Right lobe of liver (tissue), 4 donors: ENCODE measurements at regions not wholly inside any gene's neighbourhood (a gene's known extent, or its start where the extent isn't known, plus 50 kb on each side); places are given as distances from the start of the nearest gene placed in this dataset.

ENCODE experiments used
- POLR2A ChIP-seq: fragments of 450-650 bp; IDR thresholded peaks from one replicate; pipeline ENCODE4 v1.6.1; 2017; ENCODE audit warnings: antibody characterized with exemption, mild to moderate bottlenecking
- TF ChIP-seq, protein P1 (sequence below), 4 donors: fragments of 200-600 bp in 3 of 4; fragments of 450-650 bp in 1 of 4; IDR thresholded peaks; one replicate each; pipeline versions ENCODE4 v1.5.1 to v1.8.0; 2016 to 2022; ENCODE audit warnings: antibody characterized with exemption in 4 of 4, mild to moderate bottlenecking in 2 of 4
- donor health status: DM: no; HTN: no; CAD: no.
- donor health status: DM: no; HTN: no; CAD: no.
- donor health status: DM: no; HTN: yes; CAD: no.

DNA sequence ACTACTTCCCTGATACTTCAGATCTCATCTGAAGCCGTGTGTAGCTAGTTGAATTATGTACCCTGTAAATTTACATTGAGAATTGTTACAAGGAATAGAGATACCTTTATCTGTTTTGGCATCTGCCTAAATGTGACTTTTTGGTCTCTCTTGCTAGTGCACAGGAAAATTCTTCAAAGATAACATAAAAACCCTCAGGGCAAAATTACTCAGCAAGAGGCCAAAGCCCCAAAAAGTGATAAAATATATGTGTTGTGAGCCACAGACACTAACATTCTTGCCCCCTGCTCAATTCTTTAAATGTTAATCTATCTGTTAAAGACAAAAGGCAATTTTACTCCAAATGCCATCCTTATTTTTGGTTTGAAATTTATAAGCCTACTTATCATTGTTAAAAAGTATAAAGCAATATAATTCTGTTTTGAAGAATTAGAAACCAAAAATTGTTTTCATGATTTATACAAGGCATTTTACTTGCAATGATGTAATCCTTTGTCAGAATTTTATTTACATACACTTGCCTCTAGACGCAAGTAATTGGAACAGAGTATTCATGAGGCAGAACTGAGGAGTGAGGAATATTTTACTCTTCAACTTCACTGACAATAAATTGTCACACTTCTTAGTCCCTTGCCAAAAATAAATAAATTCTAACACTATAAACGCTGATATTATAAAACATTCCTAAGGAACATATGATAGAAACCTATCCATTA lies 186.2 kb downstream of the EPM2A start:
- TF ChIP-seq, protein P1, sequence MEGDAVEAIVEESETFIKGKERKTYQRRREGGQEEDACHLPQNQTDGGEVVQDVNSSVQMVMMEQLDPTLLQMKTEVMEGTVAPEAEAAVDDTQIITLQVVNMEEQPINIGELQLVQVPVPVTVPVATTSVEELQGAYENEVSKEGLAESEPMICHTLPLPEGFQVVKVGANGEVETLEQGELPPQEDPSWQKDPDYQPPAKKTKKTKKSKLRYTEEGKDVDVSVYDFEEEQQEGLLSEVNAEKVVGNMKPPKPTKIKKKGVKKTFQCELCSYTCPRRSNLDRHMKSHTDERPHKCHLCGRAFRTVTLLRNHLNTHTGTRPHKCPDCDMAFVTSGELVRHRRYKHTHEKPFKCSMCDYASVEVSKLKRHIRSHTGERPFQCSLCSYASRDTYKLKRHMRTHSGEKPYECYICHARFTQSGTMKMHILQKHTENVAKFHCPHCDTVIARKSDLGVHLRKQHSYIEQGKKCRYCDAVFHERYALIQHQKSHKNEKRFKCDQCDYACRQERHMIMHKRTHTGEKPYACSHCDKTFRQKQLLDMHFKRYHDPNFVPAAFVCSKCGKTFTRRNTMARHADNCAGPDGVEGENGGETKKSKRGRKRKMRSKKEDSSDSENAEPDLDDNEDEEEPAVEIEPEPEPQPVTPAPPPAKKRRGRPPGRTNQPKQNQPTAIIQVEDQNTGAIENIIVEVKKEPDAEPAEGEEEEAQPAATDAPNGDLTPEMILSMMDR (IDR thresholded peaks at IDR 0.05) = no peak
- no peak for TF ChIP-seq POLR2A
